Activated effector memory CD4-positive, alpha-beta T cell treated with anti-CD3 and anti-CD28 coated beads, Interleukin-2, amount 50 U/mL, for 16 hours (primary cell): ENCODE measurements at regions not wholly inside any gene's neighbourhood (a gene's known extent, or its start where the extent isn't known, plus 50 kb on each side); places are given as distances from the start of the nearest gene placed in this dataset.

Source experiments
- DNase-seq: peaks from one replicate; pipeline ENCODE4 v3.0.0-alpha.2; 2020

GRCh38 chr10:58140691-58141347 is 126.9 kb downstream of the IPMK start:
- DNase-seq: no peak

DNA sequence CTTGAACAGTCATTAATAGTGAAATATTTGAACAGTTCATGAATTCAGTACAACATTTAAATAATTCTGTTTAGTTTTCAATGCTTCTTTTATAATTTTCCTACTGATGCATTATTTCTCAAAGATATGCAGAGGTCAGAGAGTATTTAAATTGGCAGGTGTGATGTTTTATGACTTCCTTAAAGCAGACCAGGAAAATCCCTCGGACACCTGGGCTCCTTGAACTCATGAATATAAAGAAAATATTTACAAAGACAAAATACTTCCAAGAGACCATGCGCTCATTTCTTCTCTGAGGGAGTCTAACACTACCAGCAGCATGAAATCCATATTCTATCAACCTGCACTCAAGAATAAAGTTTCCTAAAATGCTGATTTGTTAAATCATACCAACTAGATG is 127.6 kb downstream of the IPMK start:
- no peak for DNase-seq

DNA sequence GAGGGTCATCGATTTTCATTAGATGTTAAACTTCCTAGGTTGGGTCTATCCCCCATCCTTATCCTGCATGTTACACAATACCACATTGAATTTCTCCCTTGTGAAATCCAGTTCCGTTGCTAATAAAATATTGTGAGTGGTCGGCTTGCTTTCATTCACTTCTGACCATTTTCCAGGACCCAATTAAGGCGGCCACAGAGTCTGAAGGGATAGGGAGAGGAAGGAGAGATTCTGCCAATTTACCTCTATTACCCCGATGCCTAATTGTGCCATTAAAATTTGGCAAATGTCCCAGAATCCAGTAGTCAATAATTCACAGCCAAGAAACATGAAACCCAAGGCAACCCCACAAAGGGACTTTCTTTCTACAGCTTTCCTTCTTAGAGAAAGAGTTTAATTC is 129.9 kb downstream of the IPMK start:
- DNase-seq: no peak

GRCh38 chr10:58115218-58116050 is 152.3 kb downstream of the IPMK start:
- DNase-seq: no peak

GRCh38 chr10:58109731-58110130 is 158.0 kb downstream of the IPMK start:
- DNase-seq: no peak

DNA sequence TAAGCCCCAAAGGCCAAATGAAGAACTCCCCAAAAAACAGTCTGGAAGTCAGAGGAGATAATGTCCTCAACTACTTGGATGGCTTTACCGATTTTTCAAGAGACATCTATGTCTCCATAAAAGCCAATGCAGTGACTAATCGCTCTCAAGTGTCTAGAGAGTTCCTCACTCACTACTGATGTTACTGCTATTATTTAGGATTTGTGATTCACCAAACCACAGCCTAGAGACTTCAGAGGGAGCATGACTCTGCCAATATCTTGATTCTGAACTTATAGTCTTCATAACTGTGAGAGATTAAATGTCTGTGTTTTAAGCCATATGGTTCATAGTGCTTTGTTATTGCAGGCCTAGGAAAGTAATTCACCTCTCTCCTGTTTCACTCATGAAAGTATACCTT is 160.2 kb downstream of the IPMK start:
- no peak for DNase-seq

GRCh38 chr10:58106211-58107035 is 161.3 kb downstream of the IPMK start:
- no peak for DNase-seq

GRCh38 chr10:58104351-58104751 is 163.3 kb downstream of the IPMK start:
- DNase-seq: no peak

GRCh38 chr10:58102897-58103296 is 164.8 kb downstream of the IPMK start:
- DNase-seq: no peak

DNA sequence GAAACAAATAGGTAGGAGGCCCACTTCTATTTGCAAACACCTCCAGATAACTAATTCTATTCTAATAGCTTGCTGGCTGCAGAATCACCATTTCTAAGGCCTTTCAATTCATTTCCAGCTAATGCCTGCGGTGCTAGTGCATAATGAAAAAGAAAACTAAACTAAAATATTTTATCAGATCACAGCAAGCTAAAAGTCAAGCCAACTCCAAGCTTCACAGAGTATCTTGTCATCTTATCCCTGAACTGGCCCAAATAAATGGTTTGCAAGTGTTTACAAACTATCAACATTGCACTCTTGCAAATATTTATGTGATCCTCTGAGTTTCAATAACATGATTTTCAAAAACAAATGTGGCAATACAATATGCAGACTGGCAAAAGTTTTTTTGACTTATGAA is 166.0 kb downstream of the IPMK start:
- DNase-seq: no peak

DNA sequence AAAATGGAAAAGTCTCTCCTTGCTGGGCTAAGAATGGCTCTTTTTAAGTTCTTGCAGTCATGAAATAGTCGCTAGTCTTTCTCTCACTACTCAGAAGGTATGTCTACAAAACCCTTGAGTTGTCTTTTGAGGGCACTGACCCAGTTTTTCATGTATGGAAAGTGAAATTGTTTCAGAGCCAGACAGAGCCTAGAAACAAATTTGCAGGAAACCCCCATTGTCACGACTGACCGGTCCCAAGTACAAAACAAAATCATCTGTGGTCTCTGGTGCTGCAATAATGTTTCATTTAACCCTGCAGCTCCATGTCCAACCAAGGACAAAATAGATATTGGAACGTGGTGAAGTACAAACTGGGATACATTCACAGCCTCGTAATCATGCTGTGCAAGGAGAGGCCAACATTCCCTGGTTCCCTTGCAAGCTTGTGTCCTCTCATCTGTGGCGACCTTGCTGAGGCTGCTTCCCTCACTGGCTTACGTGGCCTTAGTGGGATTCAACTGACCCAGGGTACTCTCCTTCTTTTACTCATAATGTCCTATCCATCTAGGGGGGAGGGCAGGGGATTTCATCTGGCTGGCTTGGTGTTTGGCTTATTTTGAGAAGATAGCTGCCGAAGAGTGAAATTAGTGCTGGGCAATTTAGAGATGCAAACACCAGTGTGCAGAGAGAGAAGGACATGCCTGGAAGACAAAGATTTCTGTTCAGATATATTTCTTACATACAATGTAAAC is 172.5 kb downstream of the IPMK start:
- DNase-seq: no peak

DNA sequence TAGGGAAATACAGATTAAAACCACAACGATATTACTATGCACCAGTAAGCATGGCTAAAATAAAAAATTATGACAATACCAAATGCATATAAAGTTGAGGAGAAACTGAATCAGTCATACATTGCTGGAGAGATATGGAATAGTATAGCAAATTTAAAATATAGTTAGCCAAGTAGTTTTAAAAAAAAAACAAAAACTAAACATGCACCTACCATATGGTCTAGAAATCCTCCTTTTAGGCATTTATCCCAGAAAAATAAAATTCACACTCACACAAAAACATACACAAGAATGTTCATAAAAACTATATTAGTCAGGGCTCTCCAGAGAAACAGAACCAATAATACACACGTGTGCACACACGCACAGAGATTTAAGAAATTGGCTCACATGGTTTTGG is 175.8 kb downstream of the IPMK start:
- DNase-seq: no peak

- no peak for DNase-seq
Measured at GRCh38 chr10:58089739-58090138, 178.0 kb downstream of the IPMK start.

- DNase-seq: no peak
Measured at GRCh38 chr10:58087896-58088295, 179.8 kb downstream of the IPMK start.

DNA sequence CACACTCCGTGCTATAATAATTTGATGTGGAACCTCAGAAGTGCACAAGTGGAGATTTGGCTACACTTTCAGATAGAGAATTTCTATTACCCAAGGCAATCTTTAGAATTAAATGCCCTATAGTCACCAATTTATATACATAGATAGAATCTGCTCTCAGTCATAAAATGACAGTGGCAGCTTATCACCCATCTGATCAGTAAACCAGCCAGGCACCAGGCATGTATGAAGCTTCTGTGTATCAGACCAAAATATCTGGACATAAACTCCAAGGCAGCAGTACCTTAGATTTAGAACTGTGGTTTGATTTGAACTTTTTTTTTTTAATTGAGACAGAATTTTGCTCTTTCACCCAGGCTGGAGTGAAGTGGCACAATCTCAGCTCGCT is 180.9 kb downstream of the IPMK start:
- DNase-seq: no peak

DNA sequence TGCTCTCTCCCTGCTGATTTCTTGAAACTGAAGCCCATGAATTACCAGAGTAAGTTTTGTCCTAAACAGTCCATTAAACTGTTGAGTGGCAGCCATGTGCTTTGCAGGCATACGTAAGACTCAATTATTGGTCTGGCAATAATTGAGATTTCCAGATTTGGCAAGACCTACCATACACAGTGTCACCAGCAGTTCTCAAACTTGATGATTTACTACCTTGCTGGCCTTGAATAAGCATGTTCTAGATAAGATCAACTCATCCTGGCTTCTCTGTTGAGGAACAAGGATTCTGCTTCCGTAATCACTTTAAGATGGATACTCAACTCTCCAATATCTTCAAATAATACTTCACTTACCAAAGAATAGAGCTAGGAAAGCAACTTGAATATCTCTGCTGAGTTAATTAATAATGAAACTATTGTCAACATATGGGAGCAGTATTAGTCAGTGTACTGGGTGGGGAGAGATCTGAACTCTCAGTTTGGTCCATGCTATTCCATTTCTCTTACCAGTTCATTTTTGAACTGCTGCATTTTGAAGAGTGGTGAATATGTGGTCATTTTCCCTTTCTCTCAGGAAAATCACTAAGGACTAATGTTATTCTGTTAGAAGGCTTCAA is 181.4 kb downstream of the IPMK start:
- no peak for DNase-seq

- no peak for DNase-seq
Measured at GRCh38 chr10:58082248-58082647, 185.4 kb downstream of the IPMK start.

DNA sequence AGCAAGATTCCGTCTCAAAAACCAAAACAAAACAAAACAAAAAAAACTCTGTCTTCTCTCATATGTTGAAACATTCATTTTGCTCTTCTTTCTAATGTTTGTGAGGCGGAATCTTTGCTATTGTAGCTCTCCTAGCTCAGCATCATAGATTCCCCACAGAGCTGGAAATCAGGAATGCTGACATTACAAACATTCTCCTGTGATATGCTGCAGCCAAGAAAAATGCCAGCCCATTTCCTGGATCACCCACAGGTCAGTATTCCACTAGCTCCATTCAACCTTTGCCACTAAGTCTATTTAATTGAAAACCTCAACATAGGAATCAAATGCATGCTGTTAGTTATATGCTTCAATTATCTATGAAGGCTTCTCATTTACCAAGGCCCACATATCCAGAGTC is 186.3 kb downstream of the IPMK start:
- DNase-seq: no peak

DNA sequence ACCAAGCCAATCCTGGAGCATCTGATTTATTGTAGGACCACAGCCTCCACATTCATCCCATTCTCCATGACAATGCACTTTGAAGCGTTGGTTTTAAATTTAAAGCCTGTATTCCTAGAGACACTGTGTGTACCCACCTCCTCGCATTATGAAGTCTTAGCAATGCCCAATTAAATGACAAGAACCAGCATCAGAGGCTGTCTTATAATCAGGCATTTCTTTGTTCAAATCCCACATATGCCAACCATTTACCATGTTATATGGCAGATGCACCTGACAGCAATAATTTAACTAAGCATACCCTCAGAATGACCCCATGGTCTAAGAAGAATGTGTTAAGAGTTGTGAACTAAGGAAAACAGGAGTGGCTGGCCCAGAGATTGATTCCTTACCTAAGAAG is 188.2 kb downstream of the IPMK start:
- no peak for DNase-seq

GRCh38 chr10:58072634-58073033 is 195.1 kb downstream of the IPMK start:
- DNase-seq: no peak

- DNase-seq: no peak
Measured at GRCh38 chr10:58070956-58071355, 196.7 kb downstream of the IPMK start.

- DNase-seq: no peak
Measured at GRCh38 chr10:58068809-58069208, 198.9 kb downstream of the IPMK start.

GRCh38 chr10:58066979-58067378 is 200.7 kb downstream of the IPMK start:
- DNase-seq: no peak
